ENCODE measurements at regions not wholly inside any gene's neighbourhood (a gene's known extent, or its start where the extent isn't known, plus 50 kb on each side); places are given as distances from the start of the nearest gene placed in this dataset.

DNA sequence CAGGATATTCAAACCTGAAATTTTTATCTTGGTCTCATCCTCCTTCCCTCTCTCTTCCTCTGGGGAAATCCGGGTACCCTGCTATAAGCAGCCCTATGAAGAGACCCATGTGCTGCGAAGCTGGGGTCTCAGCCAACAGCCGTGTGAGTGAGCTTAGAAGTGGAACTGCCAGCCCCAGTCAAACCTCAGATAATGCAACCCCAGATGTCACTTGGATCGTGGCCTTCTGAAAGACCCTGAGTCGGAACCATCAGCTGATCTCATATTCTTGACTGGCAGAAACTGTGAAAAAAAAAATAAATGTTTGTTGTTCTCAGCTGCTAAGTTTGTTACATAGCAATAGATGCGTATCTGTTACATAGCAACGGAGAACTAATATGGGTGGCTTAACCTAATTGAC lies 198.1 kb upstream of the NPY2R start:
- no peak overlapping the region for H3K9ac ChIP-seq (ENCODE audit: low read length)
- no peaks in the 10 kb centered on the region for H3K9me3 ChIP-seq (ENCODE audit: insufficient read depth, low read length)
- H3K4me1 ChIP-seq (ENCODE audit: low read length), result peaks cover 11% of the 10 kb centered on the region
- no peak overlapping the region for H2AFZ ChIP-seq (ENCODE audit: low read depth, low read length)
- H3K79me2 ChIP-seq (ENCODE audit: low read length), result no peaks in the 10 kb centered on the region
- TF ChIP-seq, protein P1, sequence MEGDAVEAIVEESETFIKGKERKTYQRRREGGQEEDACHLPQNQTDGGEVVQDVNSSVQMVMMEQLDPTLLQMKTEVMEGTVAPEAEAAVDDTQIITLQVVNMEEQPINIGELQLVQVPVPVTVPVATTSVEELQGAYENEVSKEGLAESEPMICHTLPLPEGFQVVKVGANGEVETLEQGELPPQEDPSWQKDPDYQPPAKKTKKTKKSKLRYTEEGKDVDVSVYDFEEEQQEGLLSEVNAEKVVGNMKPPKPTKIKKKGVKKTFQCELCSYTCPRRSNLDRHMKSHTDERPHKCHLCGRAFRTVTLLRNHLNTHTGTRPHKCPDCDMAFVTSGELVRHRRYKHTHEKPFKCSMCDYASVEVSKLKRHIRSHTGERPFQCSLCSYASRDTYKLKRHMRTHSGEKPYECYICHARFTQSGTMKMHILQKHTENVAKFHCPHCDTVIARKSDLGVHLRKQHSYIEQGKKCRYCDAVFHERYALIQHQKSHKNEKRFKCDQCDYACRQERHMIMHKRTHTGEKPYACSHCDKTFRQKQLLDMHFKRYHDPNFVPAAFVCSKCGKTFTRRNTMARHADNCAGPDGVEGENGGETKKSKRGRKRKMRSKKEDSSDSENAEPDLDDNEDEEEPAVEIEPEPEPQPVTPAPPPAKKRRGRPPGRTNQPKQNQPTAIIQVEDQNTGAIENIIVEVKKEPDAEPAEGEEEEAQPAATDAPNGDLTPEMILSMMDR (IDR thresholded peaks at IDR 0.05; ENCODE audit: low read depth, low read length), result no peak
- no peak for TF ChIP-seq EZH2phosphoT487 (IDR thresholded peaks at IDR 0.05; ENCODE audit: low read depth)
- no peaks in the 10 kb centered on the region for H3K36me3 ChIP-seq (replicated peaks; ENCODE audit: low read depth, low read length)
- no peaks in the 10 kb centered on the region for H3K27me3 ChIP-seq (ENCODE audit: low read depth, low read length)
- no peak overlapping the region for H3K4me3 ChIP-seq (ENCODE audit: low read length)
- no peak overlapping the region for H3K4me2 ChIP-seq (ENCODE audit: low read length)
- no peaks in the 10 kb centered on the region for H4K20me1 ChIP-seq (ENCODE audit: insufficient read depth, low read length)
- H3K27ac ChIP-seq (ENCODE audit: low read length), result no peak overlapping the region

DNA sequence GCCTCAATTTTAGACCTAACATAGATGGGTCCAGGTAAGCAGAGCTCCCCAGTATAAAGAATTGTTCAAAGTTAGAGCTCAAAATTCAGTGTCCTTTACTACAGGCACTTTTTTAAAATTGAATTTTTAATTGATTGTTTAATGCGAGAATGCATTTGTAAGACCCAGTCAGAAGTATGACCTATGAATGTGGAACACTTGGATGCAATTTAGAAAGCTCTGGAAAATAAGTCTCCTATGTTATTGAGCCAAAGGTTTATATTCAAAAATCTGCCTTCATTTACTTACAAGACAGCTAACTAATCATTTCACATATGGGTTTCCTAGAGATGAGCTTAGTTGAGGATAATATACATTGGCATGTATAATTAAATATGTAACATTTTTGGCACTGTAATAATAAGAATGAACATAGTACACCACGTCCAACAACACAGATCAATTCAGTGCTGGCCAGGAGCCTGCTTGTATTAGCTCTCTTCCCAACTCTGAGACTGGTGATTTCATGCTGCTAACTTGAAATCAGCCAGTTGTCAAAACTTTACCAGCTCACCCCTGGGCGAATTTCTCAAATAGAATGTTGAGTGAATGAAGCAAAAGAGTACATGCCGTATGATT lies 197.2 kb upstream of the NPY2R start:
- Histone ChIP-seq H3K27ac (ENCODE audit: low read length) (no peak overlapping the region), H3K9me3 (ENCODE audit: insufficient read depth, low read length) (no peaks in the 10 kb centered on the region), H3K4me3 (ENCODE audit: low read length) (no peak overlapping the region), H3K36me3 (replicated peaks; ENCODE audit: low read depth, low read length) (no peaks in the 10 kb centered on the region), H3K4me2 (ENCODE audit: low read length) (no peak overlapping the region), H3K9ac (ENCODE audit: low read length) (no peak overlapping the region), H3K4me1 (ENCODE audit: low read length) (peaks cover 17% of the 10 kb centered on the region), H2AFZ (ENCODE audit: low read depth, low read length) (no peak overlapping the region), H4K20me1 (ENCODE audit: insufficient read depth, low read length) (no peaks in the 10 kb centered on the region), H3K27me3 (ENCODE audit: low read depth, low read length) (no peaks in the 10 kb centered on the region), H3K79me2 (ENCODE audit: low read length) (no peaks in the 10 kb centered on the region)
- TF ChIP-seq EZH2phosphoT487 (IDR thresholded peaks at IDR 0.05; ENCODE audit: low read depth), result no peak

DNA sequence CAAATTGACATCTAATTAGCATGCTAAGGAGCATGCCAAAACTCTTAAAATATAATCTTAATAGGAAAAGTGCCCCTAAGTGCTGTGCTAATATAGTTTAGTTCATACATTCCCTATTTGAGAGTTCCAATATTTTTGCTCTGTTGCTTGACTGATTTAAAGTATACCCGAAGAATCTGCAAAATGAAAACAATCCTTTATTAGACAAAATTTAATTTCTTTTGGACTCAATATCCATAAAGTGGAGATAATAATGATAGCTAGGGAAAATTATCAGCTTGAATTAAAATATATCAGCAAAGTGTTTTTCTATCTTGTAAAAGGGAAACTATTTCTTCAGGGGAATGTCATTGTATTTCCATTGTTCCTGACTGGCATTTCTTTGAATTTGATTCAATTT lies 196.0 kb upstream of the NPY2R start:
- Histone ChIP-seq H3K36me3 (replicated peaks; ENCODE audit: low read depth, low read length) (no peaks in the 10 kb centered on the region), H2AFZ (ENCODE audit: low read depth, low read length) (no peak overlapping the region), H3K27ac (ENCODE audit: low read length) (no peak overlapping the region), H3K27me3 (ENCODE audit: low read depth, low read length) (no peaks in the 10 kb centered on the region), H3K4me3 (ENCODE audit: low read length) (no peak overlapping the region), H4K20me1 (ENCODE audit: insufficient read depth, low read length) (no peaks in the 10 kb centered on the region), H3K79me2 (ENCODE audit: low read length) (no peaks in the 10 kb centered on the region), H3K4me1 (ENCODE audit: low read length) (peaks cover 17% of the 10 kb centered on the region), H3K4me2 (ENCODE audit: low read length) (no peak overlapping the region), H3K9me3 (ENCODE audit: insufficient read depth, low read length) (no peaks in the 10 kb centered on the region), H3K9ac (ENCODE audit: low read length) (no peak overlapping the region)
- TF ChIP-seq, protein P1 (IDR thresholded peaks at IDR 0.05; ENCODE audit: low read depth, low read length), result no peak
- no peak for TF ChIP-seq EZH2phosphoT487 (IDR thresholded peaks at IDR 0.05; ENCODE audit: low read depth)

DNA sequence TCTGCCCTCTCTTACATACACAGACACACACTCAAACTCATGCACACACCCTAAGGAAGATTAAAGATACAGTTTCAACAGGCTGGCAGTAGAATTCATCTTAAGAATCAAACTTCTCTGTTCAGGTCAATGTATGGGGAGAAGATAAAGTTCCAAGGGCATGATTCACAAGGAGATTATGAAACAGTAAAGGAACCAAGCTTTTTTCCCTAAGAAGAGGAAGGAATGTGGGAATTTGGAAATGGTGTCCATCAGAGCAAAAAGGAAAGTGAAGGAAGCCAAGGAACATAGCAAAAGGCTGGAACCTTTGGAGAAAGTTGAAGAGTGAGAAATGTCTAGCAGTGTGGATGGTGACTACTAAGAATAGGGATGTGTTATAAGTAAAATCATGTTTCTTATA lies 191.0 kb upstream of the NPY2R start:
- TF ChIP-seq, protein P1 (IDR thresholded peaks at IDR 0.05; ENCODE audit: low read depth, low read length), result no peak
- TF ChIP-seq EZH2phosphoT487 (IDR thresholded peaks at IDR 0.05; ENCODE audit: low read depth), result no peak
- Histone ChIP-seq H3K4me2 (ENCODE audit: low read length) (no peak overlapping the region), H3K36me3 (replicated peaks; ENCODE audit: low read depth, low read length) (no peaks in the 10 kb centered on the region), H2AFZ (ENCODE audit: low read depth, low read length) (no peak overlapping the region), H3K4me1 (ENCODE audit: low read length) (peaks cover 9% of the 10 kb centered on the region), H3K27me3 (ENCODE audit: low read depth, low read length) (no peaks in the 10 kb centered on the region), H4K20me1 (ENCODE audit: insufficient read depth, low read length) (no peaks in the 10 kb centered on the region), H3K4me3 (ENCODE audit: low read length) (no peak overlapping the region), H3K9me3 (ENCODE audit: insufficient read depth, low read length) (no peaks in the 10 kb centered on the region), H3K27ac (ENCODE audit: low read length) (no peak overlapping the region), H3K9ac (ENCODE audit: low read length) (no peak overlapping the region), H3K79me2 (ENCODE audit: low read length) (no peaks in the 10 kb centered on the region)
